HL-60 (cell line): ENCODE measurements at regions not wholly inside any gene's neighbourhood (a gene's known extent, or its start where the extent isn't known, plus 50 kb on each side); places are given as distances from the start of the nearest gene placed in this dataset.

Experiments used
- CTCF ChIP-seq: IDR thresholded peaks from one replicate; pipeline ENCODE4 v1.5.1; 2011; ENCODE audit warnings: low read length, control low read depth, inconsistent platforms; ENCODE audit not compliant: insufficient read depth
- GABPA ChIP-seq: IDR thresholded peaks from 2 replicates; pipeline ENCODE4 v1.6.1; 2012; ENCODE audit warnings: low read depth
- POLR2AphosphoS5 ChIP-seq: IDR thresholded peaks from 2 replicates; pipeline ENCODE4 v1.6.1; 2012; ENCODE audit warnings: low read depth
- REST ChIP-seq: IDR thresholded peaks from 2 replicates; pipeline ENCODE4 v1.6.1; 2012; ENCODE audit warnings: low read depth; ENCODE audit not compliant: insufficient replicate concordance

- TF ChIP-seq REST = no peak
- TF ChIP-seq CTCF = no peak
- no peak for TF ChIP-seq POLR2AphosphoS5
- TF ChIP-seq GABPA = no peak
These were observed 1718.9 kb downstream of the C4orf33 start for GRCh38 chr4:130814896-130815295.
